GM23338 (cell line): ENCODE measurements at regions not wholly inside any gene's neighbourhood (a gene's known extent, or its start where the extent isn't known, plus 50 kb on each side); places are given as distances from the start of the nearest gene placed in this dataset.

ENCODE experiments used
- ATAC-seq: fragments of 200-7000 bp; cut with Tn5 transposase; 3 replicates; pipeline ENCODE4 v1.9.1; 2020
- DNase-seq: peaks from one replicate; pipeline ENCODE4 v3.0.0-alpha.2; 2015; ENCODE audit warnings: low spot score
- H2AFZ ChIP-seq: fragments of 200-600 bp; sonication (generic); 2 replicates; pipeline ENCODE4 v1.8.0; 2016; ENCODE audit warnings: antibody characterized with exemption, mild to moderate bottlenecking, moderate library complexity
- H3F3A ChIP-seq: fragments of 200-600 bp; sonication (generic); replicated peaks from 2 replicates; pipeline ENCODE4 v1.8.0; 2017; ENCODE audit warnings: antibody characterized with exemption, mixed run types, low read depth
- H3K27ac ChIP-seq: fragments of 200-600 bp; sonication (generic); 2 replicates; pipeline ENCODE4 v1.6.1; 2016; ENCODE audit warnings: low read depth
- H3K27me3 ChIP-seq: fragments of 200-600 bp; sonication (generic); 2 replicates; pipeline ENCODE4 v1.8.0; 2016; ENCODE audit warnings: mild to moderate bottlenecking, mixed run types, moderate library complexity; ENCODE audit not compliant: insufficient read depth
- H3K36me3 ChIP-seq: fragments of 200-600 bp; sonication (generic); 2 replicates; pipeline ENCODE4 v1.8.0; 2016; ENCODE audit warnings: mild to moderate bottlenecking; ENCODE audit not compliant: insufficient read depth
- H3K4me1 ChIP-seq: fragments of 200-600 bp; sonication (generic); 2 replicates; pipeline ENCODE4 v1.8.0; 2016; ENCODE audit warnings: mild to moderate bottlenecking, moderate library complexity; ENCODE audit not compliant: insufficient read depth
- H3K4me2 ChIP-seq: fragments of 200-600 bp; sonication (generic); 2 replicates; pipeline ENCODE4 v1.7.1; 2017; ENCODE audit warnings: mixed run types
- H3K4me3 ChIP-seq: fragments of 200-600 bp; sonication (generic); 2 replicates; pipeline ENCODE4 v1.6.1; 2016; ENCODE audit warnings: mixed run types
- H3K79me2 ChIP-seq: fragments of 200-600 bp; sonication (generic); replicated peaks from 2 replicates; pipeline ENCODE4 v1.8.0; 2017; ENCODE audit warnings: mild to moderate bottlenecking; ENCODE audit not compliant: insufficient read depth
- H3K9me2 ChIP-seq: fragments of 200-600 bp; sonication (generic); 2 replicates; pipeline ENCODE4 v1.8.0; 2017; ENCODE audit not compliant: insufficient read depth
- H4K20me1 ChIP-seq: fragments of 200-600 bp; sonication (generic); replicated peaks from 2 replicates; pipeline ENCODE4 v1.8.0; 2017; ENCODE audit warnings: mild to moderate bottlenecking; ENCODE audit not compliant: insufficient read depth
- H3K27ac Mint-ChIP-seq: 2 replicates; pipeline ENCODE4 v1.8.0; 2020; ENCODE audit warnings: inconsistent platforms, mild to moderate bottlenecking, moderate library complexity, mixed read lengths
- H3K27me3 Mint-ChIP-seq: 3 replicates; pipeline ENCODE4 v1.8.0; 2022; ENCODE audit warnings: low read depth, mild to moderate bottlenecking, moderate library complexity, mixed read lengths, inconsistent platforms; ENCODE audit not compliant: insufficient read depth, poor library complexity
- H3K36me3 Mint-ChIP-seq: 3 replicates; pipeline ENCODE4 v1.8.0; 2021; ENCODE audit warnings: low read depth, mild to moderate bottlenecking, inconsistent platforms, moderate library complexity, mixed read lengths
- H3K4me1 Mint-ChIP-seq: 3 replicates; pipeline ENCODE4 v1.8.0; 2020; ENCODE audit warnings: mild to moderate bottlenecking, inconsistent platforms, mixed read lengths
- H3K4me3 Mint-ChIP-seq: 3 replicates; pipeline ENCODE4 v1.8.0; 2021; ENCODE audit warnings: moderate library complexity, mild to moderate bottlenecking, inconsistent platforms, mixed read lengths
- H3K9me3 Mint-ChIP-seq: 3 replicates; pipeline ENCODE4 v1.8.0; 2020; ENCODE audit warnings: moderate library complexity, mild to moderate bottlenecking, inconsistent platforms, mixed read lengths
- CREB1 ChIP-seq: fragments of 250-450 bp; sonication (Bioruptor Pico); IDR thresholded peaks from 2 replicates; pipeline ENCODE4 v1.5.0; 2020; ENCODE audit warnings: low read depth, mild to moderate bottlenecking, moderate library complexity
- CTCF ChIP-seq, 2 experiments: fragments of 200-600 bp in 1 of 2; sonication (generic) in 1 of 2; conservative IDR thresholded peaks; 2 replicates each; pipeline versions ENCODE4 v1.5.1 to v1.6.1; 2016 to 2017; ENCODE audit warnings: antibody characterized with exemption in 2 of 2, low read depth in 2 of 2, mild to moderate bottlenecking in 2 of 2, moderate library complexity in 1 of 2
- ETS1 ChIP-seq: IDR thresholded peaks from 2 replicates; pipeline ENCODE4 v1.6.1; 2016; ENCODE audit warnings: antibody characterized with exemption
- EZH2 ChIP-seq: fragments of 200-600 bp; sonication (generic); IDR thresholded peaks from one replicate; pipeline ENCODE4 v1.8.0; 2017; ENCODE audit warnings: antibody characterized with exemption, mild to moderate bottlenecking, low read depth; ENCODE audit not compliant: unreplicated experiment
- EZH2phosphoT487 ChIP-seq: fragments of 200-600 bp; sonication (generic); IDR thresholded peaks from one replicate; pipeline ENCODE4 v1.8.1; 2018; ENCODE audit warnings: antibody characterized with exemption; ENCODE audit not compliant: unreplicated experiment
- JUNB ChIP-seq: IDR thresholded peaks from one replicate; pipeline ENCODE4 v1.6.1; 2016; ENCODE audit warnings: antibody characterized with exemption; ENCODE audit not compliant: unreplicated experiment
- NANOG ChIP-seq: IDR thresholded peaks from 2 replicates; pipeline ENCODE4 v1.6.1; 2016; ENCODE audit warnings: antibody characterized with exemption, borderline replicate concordance
- POLR2AphosphoS5 ChIP-seq: IDR thresholded peaks from 2 replicates; pipeline ENCODE4 v1.6.1; 2016; ENCODE audit warnings: antibody characterized with exemption, low read depth
- STAT1 ChIP-seq: IDR thresholded peaks from one replicate; pipeline ENCODE4 v1.6.1; 2016; ENCODE audit warnings: antibody characterized with exemption; ENCODE audit not compliant: unreplicated experiment
- ZNF114 ChIP-seq: fragments of 250-450 bp; sonication (Bioruptor Pico); IDR thresholded peaks from 2 replicates; pipeline ENCODE4 v1.5.0; 2020; ENCODE audit warnings: mild to moderate bottlenecking, moderate library complexity
- ZNF331 ChIP-seq: fragments of 250-450 bp; sonication (Bioruptor Pico); IDR thresholded peaks from 2 replicates; pipeline ENCODE4 v1.5.0; 2020; ENCODE audit warnings: low read depth, mild to moderate bottlenecking, moderate library complexity
- TF ChIP-seq, protein P1 (sequence below): fragments of 250-450 bp; sonication (Bioruptor Pico); IDR thresholded peaks from 2 replicates; pipeline ENCODE4 v1.5.0; 2020; ENCODE audit warnings: mild to moderate bottlenecking, moderate library complexity
- TF ChIP-seq, protein P2 (sequence below): IDR thresholded peaks from one replicate; pipeline ENCODE4 v1.6.1; 2018; ENCODE audit warnings: antibody characterized with exemption; ENCODE audit not compliant: unreplicated experiment

- DNase-seq: no peak
- H3K4me1 Mint-ChIP-seq: no peaks in the 10 kb centered on the region; the same call in 2 of the 3 replicates
- no peak overlapping the region for H3K27ac Mint-ChIP-seq
Observed at GRCh38 chr12:94805749-94806529, 155.6 kb upstream of the TMCC3 start.

More at GRCh38 chr12:94805749-94806529, 155.6 kb upstream of the TMCC3 start:
- Histone ChIP-seq H2AFZ (no peak overlapping the region), H3F3A (no peaks in the 10 kb centered on the region), H3K4me1 (0 out of 2 replicates have a peak, but pooled peaks cover 4% of the 10 kb centered on the region), H3K27ac (no peak overlapping the region), H3K4me3 (no peak overlapping the region), H3K9me2 (no peaks in the 10 kb centered on the region), H3K36me3 (no peaks in the 10 kb centered on the region), H3K4me2 (no peak overlapping the region), H3K27me3 (no peaks in the 10 kb centered on the region), H4K20me1 (no peaks in the 10 kb centered on the region), H3K79me2 (no peaks in the 10 kb centered on the region)
- H3K4me3 Mint-ChIP-seq: no peak overlapping the region
- no peaks in the 10 kb centered on the region for H3K27me3 Mint-ChIP-seq
- TF ChIP-seq EZH2phosphoT487: no peak
- TF ChIP-seq STAT1: no peak
- TF ChIP-seq CREB1 (CRISPR knock-in tag): no peak
- no peak for TF ChIP-seq JUNB
- no peak for TF ChIP-seq NANOG
- TF ChIP-seq EZH2: no peak
- TF ChIP-seq, protein P1, sequence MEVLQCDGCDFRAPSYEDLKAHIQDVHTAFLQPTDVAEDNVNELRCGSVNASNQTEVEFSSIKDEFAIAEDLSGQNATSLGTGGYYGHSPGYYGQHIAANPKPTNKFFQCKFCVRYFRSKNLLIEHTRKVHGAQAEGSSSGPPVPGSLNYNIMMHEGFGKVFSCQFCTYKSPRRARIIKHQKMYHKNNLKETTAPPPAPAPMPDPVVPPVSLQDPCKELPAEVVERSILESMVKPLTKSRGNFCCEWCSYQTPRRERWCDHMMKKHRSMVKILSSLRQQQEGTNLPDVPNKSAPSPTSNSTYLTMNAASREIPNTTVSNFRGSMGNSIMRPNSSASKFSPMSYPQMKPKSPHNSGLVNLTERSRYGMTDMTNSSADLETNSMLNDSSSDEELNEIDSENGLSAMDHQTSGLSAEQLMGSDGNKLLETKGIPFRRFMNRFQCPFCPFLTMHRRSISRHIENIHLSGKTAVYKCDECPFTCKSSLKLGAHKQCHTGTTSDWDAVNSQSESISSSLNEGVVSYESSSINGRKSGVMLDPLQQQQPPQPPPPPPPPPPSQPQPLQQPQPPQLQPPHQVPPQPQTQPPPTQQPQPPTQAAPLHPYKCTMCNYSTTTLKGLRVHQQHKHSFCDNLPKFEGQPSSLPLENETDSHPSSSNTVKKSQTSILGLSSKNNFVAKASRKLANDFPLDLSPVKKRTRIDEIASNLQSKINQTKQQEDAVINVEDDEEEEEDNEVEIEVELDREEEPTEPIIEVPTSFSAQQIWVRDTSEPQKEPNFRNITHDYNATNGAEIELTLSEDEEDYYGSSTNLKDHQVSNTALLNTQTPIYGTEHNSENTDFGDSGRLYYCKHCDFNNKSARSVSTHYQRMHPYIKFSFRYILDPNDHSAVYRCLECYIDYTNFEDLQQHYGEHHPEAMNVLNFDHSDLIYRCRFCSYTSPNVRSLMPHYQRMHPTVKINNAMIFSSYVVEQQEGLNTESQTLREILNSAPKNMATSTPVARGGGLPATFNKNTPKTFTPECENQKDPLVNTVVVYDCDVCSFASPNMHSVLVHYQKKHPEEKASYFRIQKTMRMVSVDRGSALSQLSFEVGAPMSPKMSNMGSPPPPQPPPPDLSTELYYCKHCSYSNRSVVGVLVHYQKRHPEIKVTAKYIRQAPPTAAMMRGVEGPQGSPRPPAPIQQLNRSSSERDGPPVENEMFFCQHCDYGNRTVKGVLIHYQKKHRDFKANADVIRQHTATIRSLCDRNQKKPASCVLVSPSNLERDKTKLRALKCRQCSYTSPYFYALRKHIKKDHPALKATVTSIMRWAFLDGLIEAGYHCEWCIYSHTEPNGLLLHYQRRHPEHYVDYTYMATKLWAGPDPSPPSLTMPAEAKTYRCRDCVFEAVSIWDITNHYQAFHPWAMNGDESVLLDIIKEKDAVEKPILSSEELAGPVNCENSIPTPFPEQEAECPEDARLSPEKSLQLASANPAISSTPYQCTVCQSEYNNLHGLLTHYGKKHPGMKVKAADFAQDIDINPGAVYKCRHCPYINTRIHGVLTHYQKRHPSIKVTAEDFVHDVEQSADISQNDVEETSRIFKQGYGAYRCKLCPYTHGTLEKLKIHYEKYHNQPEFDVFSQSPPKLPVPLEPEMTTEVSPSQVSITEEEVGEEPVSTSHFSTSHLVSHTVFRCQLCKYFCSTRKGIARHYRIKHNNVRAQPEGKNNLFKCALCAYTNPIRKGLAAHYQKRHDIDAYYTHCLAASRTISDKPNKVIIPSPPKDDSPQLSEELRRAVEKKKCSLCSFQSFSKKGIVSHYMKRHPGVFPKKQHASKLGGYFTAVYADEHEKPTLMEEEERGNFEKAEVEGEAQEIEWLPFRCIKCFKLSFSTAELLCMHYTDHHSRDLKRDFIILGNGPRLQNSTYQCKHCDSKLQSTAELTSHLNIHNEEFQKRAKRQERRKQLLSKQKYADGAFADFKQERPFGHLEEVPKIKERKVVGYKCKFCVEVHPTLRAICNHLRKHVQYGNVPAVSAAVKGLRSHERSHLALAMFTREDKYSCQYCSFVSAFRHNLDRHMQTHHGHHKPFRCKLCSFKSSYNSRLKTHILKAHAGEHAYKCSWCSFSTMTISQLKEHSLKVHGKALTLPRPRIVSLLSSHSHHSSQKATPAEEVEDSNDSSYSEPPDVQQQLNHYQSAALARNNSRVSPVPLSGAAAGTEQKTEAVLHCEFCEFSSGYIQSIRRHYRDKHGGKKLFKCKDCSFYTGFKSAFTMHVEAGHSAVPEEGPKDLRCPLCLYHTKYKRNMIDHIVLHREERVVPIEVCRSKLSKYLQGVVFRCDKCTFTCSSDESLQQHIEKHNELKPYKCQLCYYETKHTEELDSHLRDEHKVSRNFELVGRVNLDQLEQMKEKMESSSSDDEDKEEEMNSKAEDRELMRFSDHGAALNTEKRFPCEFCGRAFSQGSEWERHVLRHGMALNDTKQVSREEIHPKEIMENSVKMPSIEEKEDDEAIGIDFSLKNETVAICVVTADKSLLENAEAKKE: no peak
- no peak for TF ChIP-seq ZNF114 (CRISPR knock-in tag)
- TF ChIP-seq ETS1: no peak
- no peak for TF ChIP-seq CTCF (conservative IDR thresholded peaks at IDR 0.05; ENCODE audit: low read depth in 2 of 2)
- TF ChIP-seq ZNF331 (CRISPR knock-in tag): no peak
- TF ChIP-seq, protein P2, sequence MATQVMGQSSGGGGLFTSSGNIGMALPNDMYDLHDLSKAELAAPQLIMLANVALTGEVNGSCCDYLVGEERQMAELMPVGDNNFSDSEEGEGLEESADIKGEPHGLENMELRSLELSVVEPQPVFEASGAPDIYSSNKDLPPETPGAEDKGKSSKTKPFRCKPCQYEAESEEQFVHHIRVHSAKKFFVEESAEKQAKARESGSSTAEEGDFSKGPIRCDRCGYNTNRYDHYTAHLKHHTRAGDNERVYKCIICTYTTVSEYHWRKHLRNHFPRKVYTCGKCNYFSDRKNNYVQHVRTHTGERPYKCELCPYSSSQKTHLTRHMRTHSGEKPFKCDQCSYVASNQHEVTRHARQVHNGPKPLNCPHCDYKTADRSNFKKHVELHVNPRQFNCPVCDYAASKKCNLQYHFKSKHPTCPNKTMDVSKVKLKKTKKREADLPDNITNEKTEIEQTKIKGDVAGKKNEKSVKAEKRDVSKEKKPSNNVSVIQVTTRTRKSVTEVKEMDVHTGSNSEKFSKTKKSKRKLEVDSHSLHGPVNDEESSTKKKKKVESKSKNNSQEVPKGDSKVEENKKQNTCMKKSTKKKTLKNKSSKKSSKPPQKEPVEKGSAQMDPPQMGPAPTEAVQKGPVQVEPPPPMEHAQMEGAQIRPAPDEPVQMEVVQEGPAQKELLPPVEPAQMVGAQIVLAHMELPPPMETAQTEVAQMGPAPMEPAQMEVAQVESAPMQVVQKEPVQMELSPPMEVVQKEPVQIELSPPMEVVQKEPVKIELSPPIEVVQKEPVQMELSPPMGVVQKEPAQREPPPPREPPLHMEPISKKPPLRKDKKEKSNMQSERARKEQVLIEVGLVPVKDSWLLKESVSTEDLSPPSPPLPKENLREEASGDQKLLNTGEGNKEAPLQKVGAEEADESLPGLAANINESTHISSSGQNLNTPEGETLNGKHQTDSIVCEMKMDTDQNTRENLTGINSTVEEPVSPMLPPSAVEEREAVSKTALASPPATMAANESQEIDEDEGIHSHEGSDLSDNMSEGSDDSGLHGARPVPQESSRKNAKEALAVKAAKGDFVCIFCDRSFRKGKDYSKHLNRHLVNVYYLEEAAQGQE: no peak
- no peak for TF ChIP-seq POLR2AphosphoS5
- H3K36me3 Mint-ChIP-seq: no peaks in the 10 kb centered on the region
- no peak for ATAC-seq
- no peaks in the 10 kb centered on the region for H3K9me3 Mint-ChIP-seq
